ENCODE measurements at regions not wholly inside any gene's neighbourhood (a gene's known extent, or its start where the extent isn't known, plus 50 kb on each side); places are given as distances from the start of the nearest gene placed in this dataset.
"Not testable (repeated sequence)": the region's sequence is repeated elsewhere in the genome, so short reads cannot be mapped to it uniquely, and the experiment has no call there.

DNA sequence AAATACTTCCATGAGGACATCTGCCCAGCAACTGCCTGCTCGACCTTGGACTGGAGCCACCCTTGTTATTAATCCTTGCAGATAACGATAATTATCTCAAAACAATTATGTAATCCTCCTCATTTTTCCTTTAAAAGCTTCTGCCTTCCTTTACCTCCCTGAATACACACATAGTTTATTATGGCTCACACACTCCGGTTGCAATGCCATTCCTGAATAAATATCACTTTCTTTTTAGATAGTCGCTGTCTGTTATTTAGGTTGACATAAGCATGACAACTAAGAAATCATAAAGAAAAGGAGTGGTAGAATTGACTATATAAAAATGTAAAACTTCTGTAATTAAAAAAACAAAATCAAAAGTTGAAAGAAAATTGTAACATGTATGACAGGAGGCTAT lies 64.8 kb downstream of the B4GALT7 start:
- H3K4me2 ChIP-seq (ENCODE audit: insufficient read depth in 1 of 2, low read depth in 2 of 2, low read length in 2 of 2); H3K79me1 ChIP-seq (ENCODE audit: low read depth, low read length); H3K18ac ChIP-seq (ENCODE audit: extremely low read depth, low read length); H2BK12ac ChIP-seq (ENCODE audit: low read depth, low read length); H3K27ac ChIP-seq (ENCODE audit: low read depth, low read length); DNase-seq (ENCODE audit: low read depth in 1 of 2, low spot score in 2 of 2); H4K20me1 ChIP-seq (replicated peaks in 1 of 2; ENCODE audit: control insufficient read depth in 1 of 2, insufficient read depth in 2 of 2, low read length in 2 of 2); H3K56ac ChIP-seq (replicated peaks; ENCODE audit: insufficient read length, low read depth, low read length); FAIRE-seq; H3K14ac ChIP-seq (ENCODE audit: insufficient read length); POLR2A ChIA-PET (ENCODE audit: partially characterized antibody); H3K27me3 ChIP-seq (replicated peaks in 1 of 4; ENCODE audit: control insufficient read depth in 3 of 4, extremely low read depth in 1 of 4, insufficient read depth in 3 of 4, low read length in 3 of 4); H3K4me3 ChIP-seq (ENCODE audit: extremely low read depth in 1 of 4, insufficient read depth in 2 of 4, low read depth in 3 of 4, low read length in 4 of 4); H4K91ac ChIP-seq (replicated peaks; ENCODE audit: insufficient read length, low read length); H2BK5ac ChIP-seq (ENCODE audit: low read depth, low read length); H4K5ac ChIP-seq (ENCODE audit: insufficient read length, low read depth, low read length); H3K23me2 ChIP-seq (ENCODE audit: low read depth, low read length); H3K36me3 ChIP-seq (ENCODE audit: control insufficient read depth in 2 of 4, insufficient read depth in 4 of 4, low read length in 3 of 4); H3K9ac ChIP-seq (replicated peaks in 1 of 4; ENCODE audit: extremely low read depth in 1 of 4, low read depth in 3 of 4, low read length in 3 of 4); H3K4me1 ChIP-seq (replicated peaks in 1 of 4; ENCODE audit: control insufficient read depth in 3 of 4, insufficient read depth in 4 of 4, low read length in 3 of 4); H2BK120ac ChIP-seq (replicated peaks; ENCODE audit: low read depth, low read length); H2AK5ac ChIP-seq (ENCODE audit: low read depth, low read length); H4K8ac ChIP-seq (ENCODE audit: extremely low read depth, insufficient read depth, low read length); H3K4ac ChIP-seq (replicated peaks; ENCODE audit: insufficient read length, low read depth, low read length); H3K23ac ChIP-seq (ENCODE audit: insufficient read length); H3K79me2 ChIP-seq (ENCODE audit: control insufficient read depth in 1 of 2, insufficient read depth in 2 of 2, low read length in 2 of 2); H2BK15ac ChIP-seq (ENCODE audit: low read length); H2BK20ac ChIP-seq (ENCODE audit: low read length); CTCF ChIA-PET (ENCODE audit: partially characterized antibody); H2AFZ ChIP-seq (ENCODE audit: low read length); H3K9me3 ChIP-seq (ENCODE audit: insufficient read depth in 2 of 2, low read depth in 1 of 2, low read length in 1 of 2): not testable (repeated sequence)
- 93% methylated on average over 3 of the region's 4 CpGs; no CpG with 5 or more reads in 1 of the 2 experiments for WGBS, 2 experiments (ENCODE audit: extremely low coverage in 1 of 2, insufficient coverage in 1 of 2, insufficient read length in 1 of 2, insufficient replicate concordance in 2 of 2, low coverage in 1 of 2, low lambda C conversion rate in 2 of 2, missing lambda C conversion rate in 1 of 2)

DNA sequence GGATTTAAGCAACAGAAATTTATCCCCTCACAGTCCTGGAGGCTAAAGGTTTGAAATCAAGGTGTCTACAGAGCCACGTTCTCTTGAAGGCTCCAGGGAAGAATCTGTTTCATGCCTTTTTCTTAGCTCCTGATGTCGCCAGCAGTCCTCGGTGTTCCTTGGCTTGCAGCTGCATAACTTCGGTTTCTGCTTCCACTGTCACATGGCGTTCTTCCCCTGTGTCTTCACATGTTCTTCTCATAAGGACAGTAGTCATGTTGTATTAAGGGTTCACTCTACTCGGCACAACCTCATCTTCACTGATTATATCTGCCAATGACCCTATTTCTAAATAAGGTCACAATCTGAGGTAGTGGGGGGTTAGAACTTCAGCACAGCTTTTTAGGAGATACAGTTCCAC lies 65.2 kb downstream of the B4GALT7 start:
- H3K4me2 ChIP-seq (ENCODE audit: insufficient read depth in 1 of 2, low read depth in 2 of 2, low read length in 2 of 2); H2AFZ ChIP-seq (ENCODE audit: low read length); H3K79me2 ChIP-seq (ENCODE audit: control insufficient read depth in 1 of 2, insufficient read depth in 2 of 2, low read length in 2 of 2); H3K14ac ChIP-seq (ENCODE audit: insufficient read length); H4K8ac ChIP-seq (ENCODE audit: extremely low read depth, insufficient read depth, low read length); H2BK20ac ChIP-seq (ENCODE audit: low read length); POLR2A ChIA-PET (ENCODE audit: partially characterized antibody); H4K20me1 ChIP-seq (replicated peaks in 1 of 2; ENCODE audit: control insufficient read depth in 1 of 2, insufficient read depth in 2 of 2, low read length in 2 of 2); H3K36me3 ChIP-seq (ENCODE audit: control insufficient read depth in 2 of 4, insufficient read depth in 4 of 4, low read length in 3 of 4); H2AK5ac ChIP-seq (ENCODE audit: low read depth, low read length); H3K9ac ChIP-seq (replicated peaks in 1 of 4; ENCODE audit: extremely low read depth in 1 of 4, low read depth in 3 of 4, low read length in 3 of 4); H3K27me3 ChIP-seq (replicated peaks in 1 of 4; ENCODE audit: control insufficient read depth in 3 of 4, extremely low read depth in 1 of 4, insufficient read depth in 3 of 4, low read length in 3 of 4); H3K23ac ChIP-seq (ENCODE audit: insufficient read length); H2BK15ac ChIP-seq (ENCODE audit: low read length); H2BK5ac ChIP-seq (ENCODE audit: low read depth, low read length); H2BK120ac ChIP-seq (replicated peaks; ENCODE audit: low read depth, low read length); H2BK12ac ChIP-seq (ENCODE audit: low read depth, low read length); H3K9me3 ChIP-seq (ENCODE audit: insufficient read depth in 2 of 2, low read depth in 1 of 2, low read length in 1 of 2); H3K18ac ChIP-seq (ENCODE audit: extremely low read depth, low read length); H3K4me1 ChIP-seq (replicated peaks in 1 of 4; ENCODE audit: control insufficient read depth in 3 of 4, insufficient read depth in 4 of 4, low read length in 3 of 4); H3K56ac ChIP-seq (replicated peaks; ENCODE audit: insufficient read length, low read depth, low read length); FAIRE-seq; H3K4ac ChIP-seq (replicated peaks; ENCODE audit: insufficient read length, low read depth, low read length); H3K79me1 ChIP-seq (ENCODE audit: low read depth, low read length); DNase-seq (ENCODE audit: low read depth in 1 of 2, low spot score in 2 of 2); CTCF ChIA-PET (ENCODE audit: partially characterized antibody); H4K91ac ChIP-seq (replicated peaks; ENCODE audit: insufficient read length, low read length); H4K5ac ChIP-seq (ENCODE audit: insufficient read length, low read depth, low read length); H3K27ac ChIP-seq (ENCODE audit: low read depth, low read length); H3K23me2 ChIP-seq (ENCODE audit: low read depth, low read length); H3K4me3 ChIP-seq (ENCODE audit: extremely low read depth in 1 of 4, insufficient read depth in 2 of 4, low read depth in 3 of 4, low read length in 4 of 4): not testable (repeated sequence)
- 87% methylated on average over 2 of the region's 6 CpGs; no CpG with 5 or more reads in 1 of the 2 experiments for WGBS, 2 experiments (ENCODE audit: extremely low coverage in 1 of 2, insufficient coverage in 1 of 2, insufficient read length in 1 of 2, insufficient replicate concordance in 2 of 2, low coverage in 1 of 2, low lambda C conversion rate in 2 of 2, missing lambda C conversion rate in 1 of 2)

Measured in H1 (cell line).